ENCODE measurements at regions not wholly inside any gene's neighbourhood (a gene's known extent, or its start where the extent isn't known, plus 50 kb on each side); places are given as distances from the start of the nearest gene placed in this dataset.
"Not testable (repeated sequence)": the region's sequence is repeated elsewhere in the genome, so short reads cannot be mapped to it uniquely, and the experiment has no call there.

DNA sequence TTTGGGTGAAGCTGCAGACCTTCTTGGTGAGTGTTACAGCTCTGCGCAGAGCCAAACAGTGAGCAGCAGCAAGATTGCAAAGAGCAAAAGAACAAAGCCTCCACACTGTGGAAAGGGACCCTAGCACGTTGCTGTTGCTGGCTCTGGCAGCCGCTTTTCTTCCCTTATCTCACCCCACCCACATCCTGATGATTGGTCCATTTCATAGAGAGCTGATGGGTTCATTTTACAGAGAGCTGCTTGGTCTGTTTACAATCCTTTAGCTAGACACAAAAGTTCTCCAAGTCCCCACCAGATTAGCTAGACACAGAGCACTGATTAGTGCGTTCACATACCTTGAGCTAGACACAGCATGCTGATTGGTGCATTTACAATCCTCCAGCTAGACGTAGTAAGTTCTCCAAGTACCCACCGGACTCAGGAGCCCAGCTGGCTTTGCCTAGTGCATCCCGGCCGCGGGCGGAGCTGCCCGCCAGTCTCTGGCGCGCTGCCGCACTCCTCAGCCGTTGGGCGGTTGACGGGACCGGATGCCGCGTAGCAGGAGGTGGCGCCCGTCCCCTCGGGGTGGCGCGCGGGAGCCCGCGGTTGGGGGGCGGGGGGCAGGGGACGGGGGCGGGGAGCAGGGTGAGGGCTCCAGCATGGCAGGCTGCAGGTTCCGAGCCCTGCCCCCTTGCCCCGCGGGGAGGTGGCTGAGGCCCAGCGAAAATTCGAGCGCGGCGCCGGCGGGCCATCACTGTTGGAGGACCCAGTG is 201.4 kb upstream of the C1QTNF3 start:
- TF ChIP-seq, protein P1, sequence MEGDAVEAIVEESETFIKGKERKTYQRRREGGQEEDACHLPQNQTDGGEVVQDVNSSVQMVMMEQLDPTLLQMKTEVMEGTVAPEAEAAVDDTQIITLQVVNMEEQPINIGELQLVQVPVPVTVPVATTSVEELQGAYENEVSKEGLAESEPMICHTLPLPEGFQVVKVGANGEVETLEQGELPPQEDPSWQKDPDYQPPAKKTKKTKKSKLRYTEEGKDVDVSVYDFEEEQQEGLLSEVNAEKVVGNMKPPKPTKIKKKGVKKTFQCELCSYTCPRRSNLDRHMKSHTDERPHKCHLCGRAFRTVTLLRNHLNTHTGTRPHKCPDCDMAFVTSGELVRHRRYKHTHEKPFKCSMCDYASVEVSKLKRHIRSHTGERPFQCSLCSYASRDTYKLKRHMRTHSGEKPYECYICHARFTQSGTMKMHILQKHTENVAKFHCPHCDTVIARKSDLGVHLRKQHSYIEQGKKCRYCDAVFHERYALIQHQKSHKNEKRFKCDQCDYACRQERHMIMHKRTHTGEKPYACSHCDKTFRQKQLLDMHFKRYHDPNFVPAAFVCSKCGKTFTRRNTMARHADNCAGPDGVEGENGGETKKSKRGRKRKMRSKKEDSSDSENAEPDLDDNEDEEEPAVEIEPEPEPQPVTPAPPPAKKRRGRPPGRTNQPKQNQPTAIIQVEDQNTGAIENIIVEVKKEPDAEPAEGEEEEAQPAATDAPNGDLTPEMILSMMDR (IDR thresholded peaks at IDR 0.05), result peak in 1 of 5 experiments; percentile 19
- TF ChIP-seq EP300 (IDR thresholded peaks at IDR 0.05), result peak in 1 of 2 donors; percentile 71
- TF ChIP-seq POLR2A (IDR thresholded peaks at IDR 0.05), result peak; percentile 20 to 44
- H3K4me3 ChIP-seq, result peak overlapping the region; percentile 51 to 65 (median 54)
- H3K27ac ChIP-seq, result peak overlapping the region; percentile 85 to 94 (median 88)

DNA sequence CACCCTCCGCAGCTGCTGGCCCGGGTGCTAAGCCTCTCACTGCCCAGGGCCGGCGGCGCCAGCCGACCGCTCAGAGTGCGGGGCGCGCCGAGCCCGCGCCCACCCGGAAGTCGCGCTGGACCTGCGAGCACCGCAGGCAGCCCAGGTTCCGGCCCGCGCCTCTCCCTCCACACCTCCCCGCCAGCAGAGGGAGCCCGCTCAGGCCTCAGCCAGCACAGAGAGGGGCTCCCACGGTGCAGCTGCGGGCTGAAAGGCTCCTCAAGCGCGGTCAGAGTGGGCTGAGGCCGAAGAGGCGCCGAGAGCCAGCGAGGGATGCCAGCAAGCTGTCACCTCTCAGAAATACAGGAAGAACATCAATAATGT is 202.0 kb upstream of the C1QTNF3 start:
- not testable (repeated sequence) for DNase-seq (ENCODE audit: low spot score in 2 of 2)

More for the DNA sequence above, 201.4 kb upstream of the C1QTNF3 start:
- 0% methylated on average over 3 of the region's 41 CpGs for WGBS, 2 donors
- not testable (repeated sequence) for H3K36me3 ChIP-seq, H3K9me3 ChIP-seq, H3K4me1 ChIP-seq, H3K27me3 ChIP-seq
- peak; percentile 16 to 28 for DNase-seq (ENCODE audit: low spot score in 2 of 2)

DNA sequence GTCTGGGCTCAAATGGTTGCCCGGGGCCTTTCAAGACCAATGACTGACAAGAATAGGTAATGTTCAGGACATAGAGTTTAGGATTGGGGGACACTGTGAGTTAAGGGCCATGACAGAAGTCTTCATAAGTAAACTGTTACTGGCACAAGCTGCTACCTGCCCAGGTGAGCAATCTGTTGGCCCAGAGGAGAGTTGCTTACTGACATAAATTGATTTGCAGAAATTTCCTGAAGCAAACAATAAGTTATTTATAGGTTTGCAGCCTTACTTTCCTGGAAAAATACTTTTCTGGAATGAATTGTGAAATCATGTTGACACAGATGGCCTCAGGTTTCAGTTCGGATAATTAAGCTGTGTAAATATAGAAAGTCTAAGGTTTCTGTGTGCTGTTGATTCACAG is 202.8 kb upstream of the C1QTNF3 start:
- not testable (repeated sequence) for H3K4me1 ChIP-seq, H3K9me3 ChIP-seq, H3K27me3 ChIP-seq, H3K36me3 ChIP-seq
- H3K27ac ChIP-seq, result peak overlapping the region; percentile 12 to 67 (median 60)
- H3K4me3 ChIP-seq, result peak overlapping the region in 2 of 4 donors; percentile 9
- 71 to 74% methylated on average over 2 of the region's 2 CpGs for WGBS, 2 donors
- DNase-seq (ENCODE audit: low spot score in 2 of 2), result peak in 1 of 2 donors; percentile 5

More for the DNA sequence above, 202.0 kb upstream of the C1QTNF3 start:
- no CpG with 5 or more reads among the region's 31 CpGs for whole genome bisulfite sequencing, 2 donors
- H3K27me3 ChIP-seq, H3K9me3 ChIP-seq, H3K36me3 ChIP-seq, H3K4me1 ChIP-seq: not testable (repeated sequence)
- peak overlapping the region; percentile 51 to 65 (median 54) for H3K4me3 ChIP-seq
- peak overlapping the region; percentile 85 to 94 (median 88) for H3K27ac ChIP-seq

DNA sequence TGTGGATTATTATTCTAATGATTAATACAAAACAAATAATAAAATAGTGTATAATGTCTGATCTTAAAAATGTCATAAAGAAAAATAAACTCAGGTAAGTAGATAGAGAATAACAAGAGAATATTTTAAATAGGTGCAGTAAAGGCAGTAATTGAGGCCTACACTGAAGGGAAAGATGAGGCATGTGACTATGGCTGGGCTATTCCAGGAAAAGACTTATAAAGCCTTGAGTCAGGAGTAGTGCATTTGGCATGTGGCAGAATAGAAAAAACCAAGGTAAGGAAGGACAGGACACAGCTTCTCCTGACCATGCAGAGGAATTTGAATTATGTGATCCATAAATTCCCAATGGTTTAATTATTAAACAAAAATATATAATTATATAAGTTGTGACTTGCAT is 215.6 kb upstream of the C1QTNF3 start:
- not testable (repeated sequence) for H3K27ac ChIP-seq; H3K36me3 ChIP-seq; DNase-seq (ENCODE audit: low spot score in 2 of 2); H3K4me1 ChIP-seq; H3K4me3 ChIP-seq; H3K9me3 ChIP-seq; H3K27me3 ChIP-seq

DNA sequence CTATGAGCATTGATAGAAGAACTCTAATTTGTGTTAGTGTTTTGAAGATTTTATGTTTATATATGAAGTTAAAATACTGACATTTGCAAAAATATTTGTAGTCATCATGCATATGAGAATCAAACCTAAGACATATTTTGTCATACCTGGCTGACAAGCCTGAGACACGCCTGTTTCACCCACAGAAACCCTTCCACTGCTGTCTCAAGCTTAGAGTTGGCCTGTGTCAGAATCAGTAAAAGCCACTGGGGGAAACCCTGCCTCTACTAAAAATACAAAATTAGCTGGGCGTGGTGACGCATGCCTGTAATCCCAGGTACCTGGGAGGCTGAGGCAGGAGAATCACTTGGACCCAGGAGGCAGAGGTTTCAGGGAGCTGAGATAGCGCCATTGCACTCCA is 218.0 kb upstream of the C1QTNF3 start:
- DNase-seq (ENCODE audit: low spot score in 2 of 2); H3K27me3 ChIP-seq; H3K9me3 ChIP-seq; H3K4me3 ChIP-seq; H3K27ac ChIP-seq; H3K36me3 ChIP-seq; H3K4me1 ChIP-seq: not testable (repeated sequence)
- WGBS, 2 donors, result 65 to 70% methylated on average over 3 to 4 of the region's 4 CpGs

DNA sequence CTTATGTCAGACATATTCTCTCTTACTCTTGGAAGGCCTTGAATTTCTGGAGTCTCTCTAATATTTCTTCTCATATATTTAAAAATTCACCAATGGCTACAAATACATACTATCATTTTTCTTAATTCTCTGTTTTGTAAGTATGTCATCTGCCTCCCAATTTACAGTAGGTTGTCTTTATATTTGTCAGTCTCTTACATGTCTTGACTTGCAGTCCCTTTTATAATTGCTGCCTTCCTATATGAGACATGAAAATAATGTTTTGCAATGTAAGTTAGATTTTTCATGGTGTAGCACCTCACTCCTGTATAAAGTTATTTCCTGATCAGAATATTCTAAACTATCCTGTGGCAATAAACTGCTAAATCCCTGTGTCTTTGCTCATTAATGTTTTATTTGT is 223.1 kb upstream of the C1QTNF3 start:
- H3K27me3 ChIP-seq; DNase-seq (ENCODE audit: low spot score in 2 of 2); H3K27ac ChIP-seq; H3K9me3 ChIP-seq; H3K4me1 ChIP-seq; H3K36me3 ChIP-seq; H3K4me3 ChIP-seq: not testable (repeated sequence)

DNA sequence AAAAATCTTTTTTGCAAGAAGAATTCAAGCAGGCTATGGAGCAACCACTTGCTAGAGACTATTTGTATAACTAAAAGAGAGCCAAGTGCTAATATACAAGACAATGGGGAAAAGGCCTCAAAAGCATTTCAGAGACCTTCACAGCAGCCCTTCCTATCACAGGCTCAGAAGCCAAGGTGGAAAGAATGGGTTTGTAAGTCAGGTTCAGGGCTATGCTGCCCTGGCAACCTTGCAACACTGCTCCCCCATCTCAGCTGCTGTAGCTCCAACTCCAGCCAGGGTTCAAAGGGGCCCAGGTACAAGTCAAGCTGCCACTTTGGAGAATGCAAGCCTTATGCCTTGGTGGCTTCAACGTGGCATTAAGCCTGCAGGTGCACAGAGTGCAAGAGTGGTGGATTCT is 253.7 kb upstream of the C1QTNF3 start:
- not testable (repeated sequence) for H3K27me3 ChIP-seq; DNase-seq (ENCODE audit: low spot score in 2 of 2); H3K9me3 ChIP-seq; H3K36me3 ChIP-seq; H3K4me3 ChIP-seq; H3K27ac ChIP-seq; H3K4me1 ChIP-seq
- WGBS, 2 donors, result 17 to 50% methylated on average over 1 of the region's 1 CpG

DNA sequence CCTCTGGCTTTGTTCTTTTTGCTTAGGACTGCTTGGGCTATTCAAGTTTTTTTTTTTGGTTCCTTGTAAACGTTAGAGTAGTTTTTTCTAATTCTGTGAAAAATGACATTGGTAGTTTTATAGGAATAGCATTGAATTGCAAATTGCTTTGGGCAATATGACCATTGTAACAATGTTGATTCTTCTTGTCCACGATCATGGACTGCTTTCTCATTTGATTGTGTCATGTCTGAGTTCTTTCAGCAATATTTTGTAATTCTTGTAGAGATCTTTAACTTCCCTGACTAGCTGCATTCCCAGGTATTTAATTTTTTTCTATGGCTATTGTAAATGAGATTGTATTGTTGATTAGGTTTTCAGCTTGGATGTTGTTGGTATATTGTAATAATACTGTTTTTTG is 286.2 kb upstream of the C1QTNF3 start:
- WGBS, 2 donors, result 28 to 42% methylated on average over 2 of the region's 2 CpGs
- not testable (repeated sequence) for H3K4me1 ChIP-seq; DNase-seq (ENCODE audit: low spot score in 2 of 2); H3K4me3 ChIP-seq; H3K9me3 ChIP-seq; H3K27me3 ChIP-seq; H3K27ac ChIP-seq; H3K36me3 ChIP-seq

DNA sequence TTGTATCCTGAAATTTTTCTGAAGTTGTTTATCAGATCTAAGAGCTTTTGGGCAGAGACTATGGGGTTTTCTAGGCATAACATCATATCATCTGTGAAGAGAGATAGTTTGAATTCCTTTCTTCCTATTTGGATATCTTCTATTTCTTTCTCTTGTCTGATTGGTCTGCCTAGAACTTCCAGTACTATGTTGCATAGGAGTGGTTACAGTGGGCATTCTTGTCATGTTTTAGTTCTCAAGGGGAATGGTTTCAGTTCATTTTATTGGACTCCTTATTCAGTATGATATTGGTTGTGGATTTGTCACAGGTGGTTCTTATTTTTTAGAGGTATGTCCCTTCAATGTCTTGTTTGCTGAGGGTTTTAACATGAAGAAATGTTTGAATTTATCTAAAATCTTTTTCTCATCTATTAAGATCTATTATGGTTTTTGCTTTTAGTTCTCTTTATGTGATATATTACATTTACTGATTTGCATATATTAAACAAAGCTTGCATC is 286.6 kb upstream of the C1QTNF3 start:
- not testable (repeated sequence) for H3K4me1 ChIP-seq; DNase-seq (ENCODE audit: low spot score in 2 of 2); H3K27ac ChIP-seq; H3K4me3 ChIP-seq; H3K27me3 ChIP-seq; H3K9me3 ChIP-seq; H3K36me3 ChIP-seq

DNA sequence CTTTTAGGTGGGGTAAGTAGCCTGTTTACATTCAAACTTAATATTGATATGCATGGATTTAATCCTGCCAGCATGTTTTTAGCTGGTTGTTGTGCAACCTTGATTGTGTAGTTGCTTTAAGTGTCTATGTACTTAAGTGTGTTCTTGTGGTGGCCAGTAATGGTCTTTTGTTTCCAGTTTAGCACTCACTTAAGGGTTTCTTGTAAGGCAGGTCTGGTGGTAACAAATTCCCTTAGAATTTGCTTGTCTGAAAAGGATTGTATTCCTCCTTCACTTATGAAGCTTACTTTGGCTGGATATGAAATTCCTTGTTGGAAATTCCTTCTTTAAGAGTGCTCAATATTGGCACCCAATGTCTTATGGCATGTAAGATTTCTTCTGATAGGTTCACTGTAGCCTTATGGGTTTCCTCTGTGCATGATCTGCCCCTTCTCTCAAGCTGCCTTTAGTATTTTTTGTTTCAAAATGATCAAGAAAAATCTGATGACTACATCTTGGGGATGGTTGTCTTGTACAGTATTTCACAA is 289.0 kb upstream of the C1QTNF3 start:
- not testable (repeated sequence) for H3K9me3 ChIP-seq; H3K27ac ChIP-seq; H3K4me3 ChIP-seq; H3K4me1 ChIP-seq; H3K36me3 ChIP-seq; DNase-seq (ENCODE audit: low spot score in 2 of 2); H3K27me3 ChIP-seq

DNA sequence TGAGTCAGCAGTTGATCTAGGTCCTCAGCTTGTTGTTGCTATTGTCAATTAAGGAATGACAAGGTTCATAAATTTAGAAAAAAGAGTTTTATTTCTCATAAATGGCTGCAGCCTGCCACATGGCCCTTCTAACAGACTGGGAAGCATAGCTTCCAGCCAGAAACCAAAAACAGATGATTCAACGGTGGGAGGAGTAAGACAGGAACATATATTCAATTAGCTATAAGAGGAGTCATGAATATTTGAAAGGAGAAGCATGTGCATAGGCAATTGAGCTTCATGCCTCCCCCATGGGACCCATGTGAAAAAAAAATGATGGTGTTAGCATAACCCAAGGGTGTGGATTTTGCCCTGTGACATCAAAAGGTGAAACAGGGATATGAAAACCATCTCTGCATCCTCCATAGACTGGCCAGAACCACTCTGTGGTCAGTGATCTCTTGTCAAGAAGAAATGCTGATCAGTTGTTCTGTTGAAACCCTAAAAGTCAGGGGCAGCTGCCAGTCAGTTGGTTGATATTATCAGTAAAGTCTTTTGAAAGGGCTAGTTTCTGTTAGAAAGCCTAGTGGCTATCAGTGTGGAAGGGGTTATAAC is 296.5 kb upstream of the C1QTNF3 start:
- 60 to 67% methylated on average over 1 of the region's 1 CpG for WGBS, 2 donors
- H3K4me1 ChIP-seq; H3K27me3 ChIP-seq; H3K9me3 ChIP-seq; H3K36me3 ChIP-seq; DNase-seq (ENCODE audit: low spot score in 2 of 2); H3K27ac ChIP-seq; H3K4me3 ChIP-seq: not testable (repeated sequence)

DNA sequence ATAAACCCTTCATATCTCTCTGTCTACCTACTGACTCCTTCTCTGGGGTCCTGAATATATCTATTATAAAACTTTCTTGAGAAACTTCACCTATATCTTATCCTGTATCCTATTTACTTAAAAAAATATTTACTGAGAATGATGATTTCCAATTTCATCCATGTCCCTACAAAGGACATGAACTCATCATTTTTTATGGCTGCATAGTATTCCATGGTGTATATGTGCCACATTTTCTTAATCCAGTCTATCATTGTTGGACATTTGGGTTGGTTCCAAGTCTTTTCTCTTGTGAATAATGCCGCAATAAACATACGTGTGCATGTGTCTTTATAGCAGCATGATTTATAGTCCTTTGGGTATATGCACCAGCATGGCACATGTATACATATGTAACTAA is 301.7 kb upstream of the RAI14 start:
- H3K4me1 ChIP-seq; H3K27ac ChIP-seq; H3K4me3 ChIP-seq; H3K9me3 ChIP-seq; H3K27me3 ChIP-seq; DNase-seq (ENCODE audit: low spot score in 2 of 2); H3K36me3 ChIP-seq: not testable (repeated sequence)
- 66 to 92% methylated on average over 2 of the region's 2 CpGs for WGBS, 2 donors

DNA sequence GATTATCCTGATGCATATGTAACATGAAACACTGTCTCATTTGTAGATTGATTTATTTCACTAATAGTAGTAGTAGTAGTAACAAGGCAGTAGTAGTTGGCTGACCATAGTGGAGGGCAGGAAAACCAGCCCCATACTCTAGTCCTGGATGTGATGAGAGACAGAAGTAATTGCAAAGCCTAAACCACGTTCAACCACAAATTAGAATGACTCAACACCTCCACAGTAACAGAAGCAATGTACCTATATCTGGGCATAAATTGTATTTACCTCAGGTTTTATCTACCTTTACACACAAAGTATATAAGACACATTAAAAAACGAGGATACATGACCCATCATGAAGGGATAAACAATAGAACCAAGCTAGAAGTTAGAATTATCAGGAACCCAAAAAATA is 284.7 kb upstream of the RAI14 start:
- H3K9me3 ChIP-seq; H3K27me3 ChIP-seq; H3K4me1 ChIP-seq; DNase-seq (ENCODE audit: low spot score in 2 of 2); H3K4me3 ChIP-seq; H3K36me3 ChIP-seq; H3K27ac ChIP-seq: not testable (repeated sequence)
- WGBS, 2 donors, result 59 to 77% methylated on average over 2 of the region's 2 CpGs

Measured in tibial nerve (tissue), 4 donors.